Activated CD8-positive, alpha-beta memory T cell treated with anti-CD3 and anti-CD28 coated beads, Interleukin-2, amount 50 U/mL, for 4 hours (primary cell): ENCODE measurements at regions not wholly inside any gene's neighbourhood (a gene's known extent, or its start where the extent isn't known, plus 50 kb on each side); places are given as distances from the start of the nearest gene placed in this dataset.
"Not testable (repeated sequence)": the region's sequence is repeated elsewhere in the genome, so short reads cannot be mapped to it uniquely, and the experiment has no call there.

Experiments used
- DNase-seq: peaks from one replicate; pipeline ENCODE4 v3.0.0-alpha.2; 2020

DNA sequence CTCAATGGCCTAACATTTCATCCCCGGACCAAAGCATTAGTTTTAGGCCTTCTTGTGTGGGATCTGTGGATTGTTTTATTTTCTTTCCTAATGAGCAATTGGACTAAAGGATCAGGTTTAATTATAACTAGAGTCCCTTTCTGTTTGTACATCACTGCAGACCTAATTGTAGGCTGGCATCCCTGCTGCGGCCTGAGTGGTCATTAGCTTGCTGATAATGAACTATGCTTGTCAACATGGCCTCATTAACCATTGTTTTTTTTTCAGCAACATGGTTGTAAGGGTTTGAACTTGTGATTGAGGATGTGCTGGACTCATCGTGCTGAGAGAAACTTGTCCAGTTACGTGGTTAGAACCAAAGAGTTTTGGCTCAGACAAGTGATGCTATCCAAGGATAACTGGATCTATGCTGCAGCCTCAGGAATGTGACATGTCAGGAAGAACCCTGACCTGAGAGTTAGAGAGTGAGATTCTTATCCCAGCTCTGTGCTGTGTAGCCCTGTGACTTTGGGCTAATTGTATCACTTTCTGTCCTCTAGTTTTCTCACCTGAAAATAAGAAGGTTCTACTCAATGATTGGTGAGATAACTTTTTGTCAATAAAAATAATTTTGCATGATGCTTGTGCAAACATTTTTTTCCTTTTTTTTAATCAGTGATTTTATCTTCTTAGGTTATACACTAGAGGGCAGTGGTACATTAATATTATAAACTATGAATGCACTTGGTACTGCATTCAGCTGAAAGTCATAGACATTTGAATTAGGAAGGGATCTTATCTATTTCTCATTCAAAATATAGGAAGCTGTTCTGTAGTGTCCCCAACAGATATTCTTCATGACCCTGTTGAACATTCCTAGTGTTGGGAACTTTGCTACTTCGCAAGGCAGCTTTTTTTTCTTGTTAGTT lies 140.9 kb downstream of the RNF144B start:
- DNase-seq, result no peak

DNA sequence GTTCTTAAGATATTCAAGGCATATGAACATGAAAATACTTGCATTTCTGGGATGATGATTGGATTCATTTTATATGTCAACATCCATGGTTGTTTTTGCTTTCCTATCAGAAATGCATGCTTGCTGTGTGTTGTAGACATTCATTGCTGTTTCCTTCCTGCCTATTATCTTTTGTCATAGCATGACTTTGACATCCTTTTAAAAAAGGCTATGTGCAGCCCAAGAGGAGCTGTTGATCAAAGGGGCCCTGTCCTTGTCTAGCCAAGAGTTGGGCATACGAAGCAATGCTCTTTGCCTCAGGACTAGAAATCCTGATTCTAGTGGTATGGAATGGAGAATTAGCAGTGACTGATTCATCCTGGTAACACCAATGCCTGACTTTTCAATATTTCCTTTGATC lies 143.1 kb downstream of the RNF144B start:
- DNase-seq, result no peak

DNA sequence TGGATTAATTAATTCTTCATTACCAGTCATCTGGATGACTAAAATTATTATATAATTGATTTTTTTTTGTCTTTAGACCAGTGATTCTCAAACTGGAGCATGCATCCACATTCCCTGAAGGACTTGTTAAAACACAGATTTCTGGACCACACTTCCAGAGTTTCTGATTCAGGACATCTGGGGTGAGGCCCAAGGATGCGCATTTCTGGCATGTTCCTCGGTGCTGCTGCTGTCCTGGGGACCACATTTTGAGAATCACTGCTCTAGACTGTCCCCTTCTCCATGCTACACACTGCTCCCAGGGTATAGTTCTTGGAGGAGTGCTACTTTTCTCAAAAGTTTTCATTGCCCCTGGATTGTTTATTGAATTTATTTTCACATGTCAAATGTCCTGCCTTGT lies 145.0 kb downstream of the RNF144B start:
- DNase-seq, result no peak

DNA sequence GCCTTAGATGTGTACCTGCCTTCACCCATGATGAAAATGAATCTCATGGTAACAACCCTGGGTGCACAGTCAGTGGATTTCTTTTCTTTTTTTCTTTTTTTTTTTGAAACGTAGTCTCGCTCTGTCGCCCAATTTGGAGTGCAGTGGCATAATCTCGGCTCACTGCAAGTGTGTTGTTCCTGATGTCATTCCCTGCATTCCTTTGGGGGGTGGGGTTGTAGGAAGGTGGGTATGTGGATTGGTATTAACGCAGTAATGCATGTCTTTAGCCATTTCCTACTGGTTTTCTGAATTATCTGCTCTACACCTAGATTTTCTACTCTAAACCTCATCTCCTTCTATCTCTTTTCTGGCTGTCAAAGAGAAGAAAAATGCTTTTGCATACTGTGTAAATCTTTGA lies 146.6 kb downstream of the RNF144B start:
- DNase-seq, result no peak

DNA sequence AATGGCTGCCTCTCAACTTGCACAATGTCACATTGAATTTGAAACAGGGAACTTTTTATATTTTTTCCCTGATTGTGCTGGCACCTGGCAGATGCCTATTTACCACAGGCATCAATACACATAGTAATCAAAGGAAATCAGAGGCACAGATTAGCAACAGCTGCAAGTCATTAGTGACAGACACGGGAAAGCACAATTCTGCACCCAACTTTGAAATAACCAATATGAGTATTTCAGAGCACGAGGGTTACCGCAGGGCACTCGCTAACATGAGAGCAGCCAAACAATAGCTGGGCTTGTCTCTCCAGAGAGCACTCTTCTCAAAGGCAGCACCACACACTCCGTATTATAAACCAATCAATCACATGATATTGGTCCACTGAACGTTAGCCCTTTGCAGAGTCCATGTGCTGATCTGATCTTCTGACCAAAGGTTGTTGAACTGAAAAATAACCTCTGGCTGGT lies 149.5 kb downstream of the RNF144B start:
- DNase-seq, result no peak

DNA sequence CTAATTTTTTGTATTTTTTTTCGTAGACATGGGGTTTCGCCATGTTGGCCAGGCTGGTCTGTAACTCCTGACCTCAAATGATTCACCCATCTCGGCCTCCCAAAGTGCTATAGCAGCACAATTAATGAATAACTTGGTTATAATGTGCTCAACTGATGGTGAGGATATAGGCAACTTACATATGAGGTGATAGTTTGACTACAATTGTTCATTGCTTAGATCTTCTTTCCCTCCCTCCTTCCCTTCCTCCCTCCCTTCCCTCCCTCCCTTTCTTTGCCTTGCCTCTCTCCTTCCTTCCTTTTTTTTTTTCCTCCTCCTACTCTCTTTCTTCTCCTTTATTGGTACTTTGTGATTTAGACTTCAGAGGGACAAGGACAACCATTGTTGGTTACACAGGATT lies 151.2 kb downstream of the RNF144B start:
- no peak for DNase-seq

DNA sequence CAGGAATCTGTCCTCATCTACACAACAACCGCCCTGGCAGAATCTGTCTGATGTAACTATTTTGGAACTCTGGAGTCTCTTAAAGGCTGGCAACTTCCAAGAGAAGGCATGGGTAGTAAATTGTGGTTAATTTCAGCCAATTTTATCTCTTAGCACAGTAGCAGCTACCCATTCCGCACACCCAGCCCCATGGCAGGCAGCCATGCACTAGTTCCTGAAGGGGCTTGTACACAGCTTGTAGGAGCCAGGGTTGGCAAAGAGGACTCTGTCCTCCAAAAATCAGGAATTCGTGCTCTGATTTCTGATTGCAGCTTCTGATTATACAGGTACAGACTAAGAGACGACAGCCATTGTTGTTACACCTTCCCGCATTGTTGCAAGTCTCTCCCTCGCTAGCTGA lies 155.9 kb downstream of the RNF144B start:
- no peak for DNase-seq

DNA sequence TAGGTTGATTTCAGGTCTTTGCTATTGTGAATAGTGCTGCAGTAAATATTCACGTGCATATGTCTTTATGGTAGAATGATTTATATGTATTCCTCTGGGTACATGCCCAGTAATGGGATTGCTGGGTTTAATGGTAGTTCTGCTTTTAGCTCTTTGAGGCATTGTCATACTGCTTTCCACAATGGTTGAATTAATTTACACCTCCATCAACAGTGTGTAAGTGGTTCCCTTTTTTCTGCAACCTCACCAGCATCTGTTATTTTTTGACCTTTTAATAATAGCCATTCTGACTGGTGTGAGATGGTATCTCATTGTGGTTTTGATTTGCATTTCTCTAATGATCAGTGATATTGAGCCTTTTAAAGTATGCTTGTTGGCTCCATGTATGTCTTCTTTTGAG lies 158.0 kb downstream of the RNF144B start:
- DNase-seq, result not testable (repeated sequence)

DNA sequence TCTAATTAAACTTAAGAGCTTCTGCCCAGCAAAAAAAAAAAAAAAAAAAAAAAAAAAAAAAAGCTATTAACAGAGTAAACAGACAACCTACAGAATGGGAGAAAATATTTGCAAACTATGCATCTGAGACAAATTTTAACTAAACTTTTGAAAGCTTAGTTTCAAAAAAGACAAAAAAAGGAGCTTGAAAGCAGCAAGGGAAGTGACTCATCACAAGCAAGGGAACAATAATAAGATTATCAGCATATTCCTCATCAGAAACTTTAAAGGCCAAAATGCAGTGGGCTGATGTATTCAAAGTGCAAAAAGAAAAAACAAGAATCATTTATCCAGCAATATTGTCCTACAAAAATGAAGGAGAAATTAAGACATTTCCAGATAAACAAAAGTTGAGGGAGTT lies 158.6 kb downstream of the RNF144B start:
- DNase-seq, result no peak

DNA sequence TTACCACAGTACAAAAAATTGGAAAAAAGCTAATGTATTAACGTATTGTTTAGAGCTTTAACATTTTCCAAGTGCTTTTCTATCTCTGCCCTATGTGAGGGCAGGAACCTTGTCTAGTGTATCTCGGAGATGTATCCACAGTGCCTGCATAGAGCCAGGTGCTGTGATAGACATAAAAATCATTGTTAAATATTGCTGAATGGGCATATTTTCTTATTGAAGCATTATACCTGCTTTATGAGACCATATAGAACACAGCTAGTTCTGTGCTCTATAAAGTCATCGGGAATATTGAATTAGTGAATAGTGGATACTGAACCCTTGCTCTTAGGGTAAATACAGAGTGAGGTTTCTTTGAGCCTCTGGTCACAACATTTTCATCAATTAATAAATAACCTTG lies 163.0 kb downstream of the RNF144B start:
- no peak for DNase-seq

DNA sequence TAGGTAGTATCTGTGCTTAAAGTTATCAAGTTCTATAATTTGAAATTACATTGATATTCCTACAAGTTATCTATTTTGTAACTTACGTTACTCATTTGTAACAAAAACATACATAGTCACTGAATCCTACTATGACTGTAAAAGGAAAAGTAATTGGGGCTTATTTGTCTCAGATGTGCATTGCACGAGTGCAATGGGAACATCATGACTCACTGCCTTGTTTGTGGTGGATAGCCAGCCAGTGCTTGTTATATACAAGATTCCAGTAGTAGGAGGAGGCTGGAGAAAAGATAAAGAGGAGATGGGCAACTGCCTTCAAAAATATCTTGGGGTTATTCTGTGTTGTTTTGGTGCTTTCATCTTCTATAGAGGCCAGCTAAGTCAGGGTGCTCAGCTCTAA lies 164.1 kb downstream of the RNF144B start:
- no peak for DNase-seq

DNA sequence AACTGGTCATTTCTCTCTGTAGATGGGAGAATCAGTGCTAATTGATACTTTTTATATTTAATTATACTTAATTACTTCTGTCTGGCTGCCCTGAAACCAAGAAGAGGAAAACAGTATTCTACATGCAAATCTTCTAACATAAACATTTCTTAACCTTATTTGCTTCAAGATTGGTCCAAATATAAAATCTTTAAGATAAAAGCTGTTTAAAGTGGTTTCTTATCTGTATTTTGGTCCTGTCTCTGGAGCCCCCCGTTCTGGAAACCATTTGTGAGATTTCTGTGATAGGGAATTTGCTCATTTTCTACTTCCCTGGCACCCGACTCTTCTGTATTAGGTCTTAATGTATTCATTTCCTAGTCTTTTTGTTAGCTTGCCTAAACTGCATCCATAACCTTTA lies 168.6 kb downstream of the RNF144B start:
- DNase-seq, result no peak

DNA sequence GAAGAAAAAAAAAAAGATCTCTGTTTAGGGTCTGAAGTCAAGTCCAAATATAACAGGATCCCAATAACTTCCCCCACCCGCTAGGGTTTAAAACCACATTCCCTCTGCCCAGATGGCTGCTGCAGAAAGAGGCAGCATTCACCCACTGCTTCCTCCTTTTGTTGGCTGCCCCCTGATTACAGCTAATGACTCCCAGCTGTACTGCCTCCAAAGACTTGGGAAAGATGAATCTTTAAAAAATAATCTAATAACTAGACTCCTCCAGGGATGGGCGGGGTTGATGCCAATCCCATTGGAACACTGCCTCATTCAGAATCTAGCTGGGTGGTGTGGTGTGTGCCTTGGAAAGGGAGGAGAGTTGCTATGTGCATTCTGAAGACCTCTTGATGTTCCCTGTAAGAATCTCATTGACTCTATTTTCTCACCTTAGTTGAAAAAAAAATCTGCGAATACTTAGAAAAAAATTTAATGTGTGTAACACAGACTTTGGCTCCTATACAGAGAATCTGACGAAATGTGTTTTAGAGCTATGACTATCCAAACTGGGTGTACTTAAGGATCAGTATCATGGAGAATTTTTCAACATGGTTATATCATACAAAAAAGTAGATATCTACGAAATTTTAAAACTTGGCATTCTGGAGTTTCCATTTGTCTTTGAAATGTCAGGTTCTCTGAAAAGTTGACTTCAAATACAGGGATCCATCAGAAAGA lies 174.0 kb downstream of the RNF144B start:
- no peak for DNase-seq

DNA sequence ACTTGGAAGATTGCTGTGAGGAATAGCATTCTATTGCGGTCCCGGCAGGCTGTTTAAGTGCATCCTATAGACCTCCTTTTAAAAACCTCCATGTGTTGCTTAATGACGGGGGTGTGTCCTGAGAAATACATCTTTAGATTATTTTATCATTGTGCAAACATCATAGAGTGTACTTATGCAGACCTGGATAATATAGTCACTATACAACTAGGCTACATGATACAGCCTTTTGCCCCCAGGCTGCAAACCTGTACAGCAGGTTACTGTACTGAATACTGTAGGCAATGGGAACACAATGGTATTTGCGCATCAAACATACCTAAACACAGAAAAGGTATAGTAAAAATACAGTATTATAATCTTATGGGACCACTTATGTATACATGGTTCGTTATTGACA lies 175.6 kb downstream of the RNF144B start:
- no peak for DNase-seq

DNA sequence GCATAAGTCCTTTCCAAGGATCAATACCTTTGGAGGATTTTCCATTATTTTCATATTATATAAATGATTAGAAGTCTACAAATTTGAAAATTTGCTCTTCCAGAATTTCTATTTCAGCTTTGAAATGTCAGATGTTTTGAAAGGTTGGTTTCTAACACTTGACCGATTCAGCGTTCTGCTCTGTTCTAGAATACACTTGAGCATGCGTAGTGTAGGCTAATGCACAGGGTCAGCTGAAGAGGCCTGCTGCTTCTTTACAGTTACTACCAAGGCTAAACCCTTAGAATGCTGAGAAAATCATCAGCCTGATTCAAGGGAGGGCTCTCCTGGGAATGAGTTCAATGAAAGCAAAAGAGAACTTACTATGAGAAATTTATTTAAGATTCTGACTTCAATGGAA lies 177.6 kb downstream of the RNF144B start:
- no peak for DNase-seq

DNA sequence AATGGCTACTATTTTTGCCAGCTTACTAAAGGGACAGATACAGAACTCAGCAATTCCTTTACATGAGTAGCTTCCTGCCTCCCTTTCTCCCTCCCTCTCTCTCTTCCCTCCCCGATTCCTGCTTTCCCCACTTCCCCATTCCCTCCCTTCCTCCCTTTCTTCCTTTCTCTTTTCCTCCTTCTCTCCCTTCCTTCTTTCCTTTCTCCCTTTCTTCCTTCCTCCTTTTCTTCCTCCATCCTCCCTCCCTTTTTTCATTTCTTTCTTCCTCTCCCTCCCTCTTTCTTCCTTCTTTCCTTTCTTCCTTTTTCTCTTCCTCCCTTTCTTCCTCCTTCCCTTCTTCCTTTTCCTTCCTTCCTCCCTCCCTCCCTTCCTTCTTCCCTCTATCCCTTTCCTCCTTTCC lies 178.1 kb downstream of the RNF144B start:
- DNase-seq, result no peak

DNA sequence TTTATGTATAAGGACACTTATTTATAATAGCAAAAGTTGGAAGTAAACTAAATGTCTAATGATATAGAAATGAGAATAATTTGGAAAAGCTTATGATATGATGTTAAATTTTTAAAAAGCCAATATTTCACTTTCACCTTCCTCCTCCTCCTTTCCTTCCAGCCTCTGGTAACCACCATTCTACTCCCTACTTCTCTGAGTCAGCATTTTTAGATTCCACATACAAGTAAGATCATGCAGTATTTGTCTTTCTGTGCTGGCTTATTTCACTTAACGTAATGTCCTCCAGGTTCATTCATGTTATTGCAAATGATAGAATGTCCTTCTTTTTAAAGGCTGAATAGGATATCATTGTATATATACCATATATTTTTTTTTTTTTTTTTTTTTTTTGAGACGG lies 180.2 kb downstream of the RNF144B start:
- no peak for DNase-seq

DNA sequence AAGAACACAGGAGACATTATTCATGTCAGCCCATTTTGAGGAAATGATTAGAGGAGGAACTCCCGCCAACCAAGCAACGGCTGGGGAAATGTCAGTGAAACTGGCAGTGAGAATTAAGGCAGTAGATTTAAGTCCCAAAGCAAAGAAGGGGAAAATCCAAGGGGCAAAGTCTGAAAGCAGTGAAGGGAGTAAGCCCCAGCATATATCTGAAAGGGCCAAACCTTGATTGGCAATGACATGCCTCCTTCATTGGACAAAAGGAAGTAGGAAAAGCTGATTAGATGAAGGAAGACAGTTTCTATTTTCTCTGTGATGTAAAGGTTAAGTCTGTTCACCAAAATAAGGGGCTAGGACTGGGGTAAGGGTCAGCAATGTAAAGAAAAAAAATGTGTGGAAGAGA lies 190.3 kb downstream of the RNF144B start:
- no peak for DNase-seq

DNA sequence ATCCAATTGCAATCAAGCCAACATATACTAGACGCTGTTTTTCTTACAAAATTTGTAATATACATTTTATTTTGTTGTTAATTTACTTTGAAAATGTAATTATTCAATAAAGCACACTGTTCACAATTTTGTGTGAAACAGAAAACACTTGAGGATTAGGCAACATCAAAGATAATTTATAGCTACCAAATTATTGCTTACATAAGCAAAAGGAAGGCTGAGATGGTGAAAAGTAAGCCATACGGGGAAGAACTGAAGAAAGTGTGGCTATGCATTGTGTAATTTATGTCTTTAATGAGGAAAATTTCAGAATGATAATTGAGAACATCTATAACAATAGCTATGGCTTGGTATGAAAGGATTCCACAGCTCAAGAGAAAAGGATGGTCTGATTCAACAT lies 192.0 kb downstream of the RNF144B start:
- DNase-seq, result no peak

DNA sequence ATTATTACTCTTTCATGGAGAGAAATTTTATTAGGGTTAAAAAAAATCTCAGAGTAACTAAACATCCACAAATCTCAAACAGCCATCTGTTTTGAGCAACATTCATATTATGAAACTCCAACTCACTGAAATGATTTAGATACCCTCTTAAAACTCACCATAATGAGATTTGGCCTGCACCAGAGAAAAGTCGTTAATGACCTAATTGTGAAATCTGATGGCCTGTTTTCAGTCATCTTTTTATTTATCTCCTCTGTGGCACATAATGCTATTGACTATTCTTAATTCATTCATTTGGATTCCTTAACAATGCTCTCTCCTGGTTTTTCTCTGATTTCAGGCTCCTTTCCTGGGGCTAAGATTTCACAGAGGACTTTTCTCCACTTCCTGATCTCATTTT lies 192.7 kb downstream of the RNF144B start:
- no peak for DNase-seq

DNA sequence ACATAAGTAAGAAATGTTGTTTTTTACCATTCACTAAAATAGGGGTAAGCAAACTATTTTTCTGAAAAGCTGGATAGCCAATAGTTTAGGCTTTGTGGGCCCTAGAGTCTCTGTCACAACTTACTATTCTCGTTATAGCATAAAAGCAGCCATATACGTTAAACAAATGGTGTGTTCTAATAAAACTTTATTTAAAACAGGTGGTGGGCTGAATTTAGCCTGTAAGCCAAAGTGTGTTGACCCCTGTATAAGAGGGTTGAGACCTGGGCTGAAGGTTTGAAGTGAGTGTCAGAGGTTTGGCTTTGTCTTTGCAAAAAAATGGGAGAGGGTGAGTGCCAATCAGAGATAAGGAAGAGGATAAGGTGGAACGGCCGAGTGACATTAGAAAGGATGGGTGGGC lies 197.2 kb downstream of the RNF144B start:
- no peak for DNase-seq

DNA sequence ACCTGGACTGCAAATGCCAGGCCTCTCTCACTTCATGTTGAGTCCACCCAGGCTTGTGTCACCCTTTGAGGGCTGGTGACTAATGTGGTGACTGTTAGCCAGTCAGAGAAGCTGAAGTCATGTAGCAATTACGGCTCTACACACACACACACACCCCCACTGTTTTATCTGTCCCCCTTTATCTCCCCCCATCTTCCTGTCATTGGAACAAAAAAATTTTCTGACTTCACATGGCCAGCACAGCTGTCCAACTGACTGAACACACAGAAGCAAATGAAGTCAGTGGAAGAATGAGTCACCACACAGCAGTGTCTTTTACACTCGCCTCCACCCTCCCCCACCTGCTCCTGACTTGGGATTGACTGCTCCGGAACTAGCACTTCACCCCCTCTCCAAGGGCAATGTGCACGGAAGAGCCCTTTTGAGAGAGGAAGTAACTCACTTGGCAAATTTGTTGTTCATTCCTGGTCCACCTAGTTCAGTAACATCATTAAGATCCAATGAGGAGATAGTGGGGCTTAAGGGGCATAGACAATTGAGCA lies 198.0 kb downstream of the RNF144B start:
- no peak for DNase-seq

DNA sequence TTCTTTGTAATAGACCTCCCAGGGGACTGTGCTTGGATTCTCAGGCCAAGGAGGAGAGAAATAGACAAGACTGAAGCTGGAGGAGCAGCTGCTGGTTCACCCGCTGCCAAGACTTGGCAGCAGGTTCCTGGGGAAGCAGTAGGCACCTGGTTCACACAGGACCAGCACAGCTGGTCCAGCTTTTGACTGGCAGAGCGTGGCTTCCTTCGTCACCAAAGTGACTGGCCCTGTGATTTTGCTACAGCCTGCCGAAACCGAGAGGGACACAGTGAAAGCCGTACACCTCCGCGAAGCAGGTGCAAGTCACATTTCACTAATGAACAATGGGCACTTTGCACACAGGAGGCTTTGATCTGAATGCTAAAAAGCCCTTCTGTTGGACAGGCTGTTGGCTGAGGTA lies 199.0 kb downstream of the RNF144B start:
- DNase-seq, result no peak
